Astrocyte of the spinal cord (primary cell): ENCODE measurements at regions not wholly inside any gene's neighbourhood (a gene's known extent, or its start where the extent isn't known, plus 50 kb on each side); places are given as distances from the start of the nearest gene placed in this dataset.

Experiments
- DNase-seq: peaks from one replicate; pipeline ENCODE4 v3.0.0; 2011; ENCODE audit warnings: low read depth, low spot score
- H3K4me3 ChIP-seq: 2 replicates; pipeline ENCODE4 v1.5.1; 2011; ENCODE audit warnings: low read depth, mild to moderate bottlenecking, low read length, moderate library complexity
- in situ Hi-C: cut with HindIII; loops from 2 replicates; pipeline ENCODE4 v1.10.0; 2017; ENCODE audit warnings: low sequenced_read_pairs
- TF ChIP-seq, protein P1 (sequence below): IDR thresholded peaks from 2 replicates; pipeline ENCODE4 v1.5.1; 2012; ENCODE audit warnings: low read depth, mild to moderate bottlenecking, low read length, inconsistent platforms

DNA sequence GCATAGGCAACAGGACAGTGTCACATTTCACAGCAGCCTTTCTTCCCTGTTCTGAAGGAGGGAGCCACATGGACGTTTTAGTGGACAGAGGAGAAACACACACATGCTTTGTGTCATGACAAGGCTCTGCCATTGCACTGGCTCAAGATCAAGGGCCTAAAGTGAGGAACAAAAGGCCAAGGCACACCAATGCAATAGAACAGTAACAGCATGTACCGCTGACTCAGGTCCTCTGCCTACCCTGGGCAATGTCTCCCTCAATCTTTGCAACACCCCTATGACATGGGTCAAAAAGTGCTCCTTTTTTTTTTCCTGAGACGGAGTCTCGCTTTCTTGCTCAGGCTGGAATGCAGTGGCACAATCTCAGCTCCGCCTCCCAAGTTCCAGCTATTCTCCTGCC, 57.8 kb upstream of the SDK1 start:
- DNase-seq: no peak
- no peak overlapping the region for H3K4me3 ChIP-seq
- in situ Hi-C loops: no loop called here
- TF ChIP-seq, protein P1, sequence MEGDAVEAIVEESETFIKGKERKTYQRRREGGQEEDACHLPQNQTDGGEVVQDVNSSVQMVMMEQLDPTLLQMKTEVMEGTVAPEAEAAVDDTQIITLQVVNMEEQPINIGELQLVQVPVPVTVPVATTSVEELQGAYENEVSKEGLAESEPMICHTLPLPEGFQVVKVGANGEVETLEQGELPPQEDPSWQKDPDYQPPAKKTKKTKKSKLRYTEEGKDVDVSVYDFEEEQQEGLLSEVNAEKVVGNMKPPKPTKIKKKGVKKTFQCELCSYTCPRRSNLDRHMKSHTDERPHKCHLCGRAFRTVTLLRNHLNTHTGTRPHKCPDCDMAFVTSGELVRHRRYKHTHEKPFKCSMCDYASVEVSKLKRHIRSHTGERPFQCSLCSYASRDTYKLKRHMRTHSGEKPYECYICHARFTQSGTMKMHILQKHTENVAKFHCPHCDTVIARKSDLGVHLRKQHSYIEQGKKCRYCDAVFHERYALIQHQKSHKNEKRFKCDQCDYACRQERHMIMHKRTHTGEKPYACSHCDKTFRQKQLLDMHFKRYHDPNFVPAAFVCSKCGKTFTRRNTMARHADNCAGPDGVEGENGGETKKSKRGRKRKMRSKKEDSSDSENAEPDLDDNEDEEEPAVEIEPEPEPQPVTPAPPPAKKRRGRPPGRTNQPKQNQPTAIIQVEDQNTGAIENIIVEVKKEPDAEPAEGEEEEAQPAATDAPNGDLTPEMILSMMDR: no peak

DNA sequence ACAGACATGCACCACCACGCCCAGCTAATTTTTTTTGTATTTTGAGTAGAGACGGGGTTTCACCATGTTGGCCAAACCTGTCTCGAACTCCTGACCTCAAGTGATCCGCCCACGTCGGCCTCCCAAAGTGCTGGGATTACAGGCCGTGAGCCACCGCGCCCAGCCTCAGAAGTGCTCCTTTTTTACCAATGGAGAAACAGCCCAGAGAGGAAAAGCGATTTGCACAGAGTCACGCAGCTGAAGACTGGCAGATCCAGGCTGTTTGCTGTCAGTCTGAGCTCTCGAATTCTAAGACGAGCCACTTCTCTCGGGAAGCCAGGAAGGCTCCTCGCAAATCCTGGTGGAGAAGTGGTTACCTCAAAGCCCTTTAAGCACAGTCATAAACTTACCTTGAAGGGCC, 57.4 kb upstream of the SDK1 start:
- in situ Hi-C loops: no loop called here

DNA sequence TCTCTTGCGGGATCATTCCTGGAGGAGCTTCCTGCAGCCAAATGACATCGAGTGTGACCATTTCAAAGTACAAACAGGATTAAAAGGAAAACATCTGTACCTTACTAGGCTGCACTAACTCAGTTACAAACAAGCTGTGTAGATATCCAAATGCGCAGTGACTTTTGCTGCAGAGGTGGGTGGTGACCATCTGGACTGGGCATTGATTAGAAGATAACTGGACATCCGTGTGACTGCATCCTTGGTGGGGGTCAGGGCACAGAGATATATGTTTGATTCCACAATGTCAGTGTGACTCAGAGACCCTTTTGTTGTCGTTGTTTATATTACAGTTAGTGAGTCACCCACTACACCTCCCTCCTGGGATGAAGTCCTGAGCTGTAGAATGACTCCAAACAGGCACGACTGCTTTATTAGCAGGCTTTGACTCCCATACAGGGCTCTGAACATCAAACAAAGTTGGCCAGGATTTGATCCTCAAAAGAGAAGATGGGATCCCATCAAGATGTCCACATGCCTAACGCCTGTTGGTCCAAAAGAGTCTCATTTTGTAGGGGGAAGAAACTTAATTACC, 56.7 kb upstream of the SDK1 start:
- DNase-seq: peak; percentile 87
- no peak overlapping the region for H3K4me3 ChIP-seq
- TF ChIP-seq, protein P1: no peak
- in situ Hi-C loops: no loop called here

More for the DNA sequence above, 57.4 kb upstream of the SDK1 start:
- no peak overlapping the region for H3K4me3 ChIP-seq
- TF ChIP-seq, protein P1: no peak
- DNase-seq: no peak

DNA sequence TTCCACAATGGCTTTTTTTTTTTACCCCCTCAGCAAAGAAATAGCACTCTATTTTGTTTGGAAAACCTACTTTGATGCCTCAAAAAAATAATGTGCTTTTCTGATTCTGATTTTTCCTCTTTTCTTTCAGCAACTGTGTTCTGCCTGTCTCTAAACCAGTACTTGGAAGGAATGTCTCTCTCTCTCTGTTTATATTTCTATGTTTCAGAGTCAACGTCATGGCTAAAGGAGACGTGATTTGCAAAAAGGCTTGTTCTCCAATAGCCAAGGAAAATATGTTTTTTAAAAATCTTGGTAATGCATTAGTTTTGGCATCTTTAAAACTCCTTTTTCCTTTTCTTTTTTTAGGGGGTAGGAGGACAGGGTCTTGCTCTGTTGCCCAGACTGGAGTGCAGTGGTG, 56.0 kb upstream of the SDK1 start:
- H3K4me3 ChIP-seq: no peak overlapping the region
- DNase-seq: no peak
- in situ Hi-C loops: no loop called here
- TF ChIP-seq, protein P1: no peak

DNA sequence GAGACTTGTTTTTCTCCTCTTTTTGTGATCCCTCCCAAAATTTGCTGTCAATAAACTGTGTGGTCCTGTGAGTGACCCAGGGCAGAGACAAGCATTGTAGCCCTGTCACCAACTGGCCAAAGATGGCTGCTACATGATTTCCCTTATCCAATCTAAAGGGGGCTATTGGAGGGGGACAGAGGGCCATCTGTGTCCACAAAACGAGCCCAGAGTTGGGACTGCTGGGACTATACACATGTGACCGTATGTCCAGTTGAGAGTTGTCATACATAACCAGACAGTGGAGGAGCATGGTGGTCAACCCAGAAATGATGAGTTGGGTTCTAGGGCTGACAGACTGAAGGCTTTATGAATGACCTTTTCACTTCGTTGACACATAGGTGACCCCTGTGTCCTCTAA, 55.3 kb upstream of the SDK1 start:
- TF ChIP-seq, protein P1: no peak
- in situ Hi-C loops: no loop called here

DNA sequence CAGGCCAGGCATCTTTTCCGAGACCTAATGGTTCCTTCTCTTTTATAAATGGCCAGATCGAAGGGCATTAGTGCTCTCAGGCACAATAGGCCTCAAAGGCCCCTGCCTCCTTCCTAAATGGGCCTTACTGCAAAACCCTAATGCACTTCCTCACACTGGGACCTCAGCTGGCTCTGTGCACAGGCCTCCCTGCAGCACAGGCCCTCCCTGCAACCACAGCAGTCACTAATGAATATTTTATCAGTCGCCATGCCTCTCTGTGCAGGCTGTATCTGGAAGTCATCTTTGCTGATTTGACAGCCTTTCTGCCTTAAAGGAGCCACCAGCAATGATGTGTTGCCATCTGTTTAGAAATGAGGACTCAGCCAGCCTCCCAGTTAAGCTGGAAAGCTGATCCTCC, 54.9 kb upstream of the SDK1 start:
- no peak for DNase-seq
- TF ChIP-seq, protein P1: no peak
- in situ Hi-C loops: no loop called here
- no peak overlapping the region for H3K4me3 ChIP-seq

More for the DNA sequence above, 55.3 kb upstream of the SDK1 start:
- H3K4me3 ChIP-seq: no peak overlapping the region
- DNase-seq: no peak

DNA sequence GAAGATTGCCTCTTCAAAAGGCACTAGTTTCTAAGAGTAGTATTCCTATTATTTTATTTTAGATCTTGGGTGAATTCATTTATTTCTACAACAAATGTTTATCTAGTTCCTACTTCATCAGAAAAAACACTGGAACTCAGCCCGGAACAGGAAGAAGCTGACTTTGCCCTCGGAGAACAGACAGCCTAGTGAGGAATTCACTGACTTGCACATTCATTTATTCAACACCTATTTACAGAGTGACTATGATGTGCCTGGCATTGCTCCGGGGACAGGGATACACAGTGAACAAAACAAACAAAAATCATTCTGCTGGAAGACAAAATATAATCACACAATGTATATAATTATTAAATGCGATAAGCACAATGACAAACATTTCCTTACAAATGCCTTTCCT, 54.4 kb upstream of the SDK1 start:
- no peak for DNase-seq
- no peak overlapping the region for H3K4me3 ChIP-seq
- TF ChIP-seq, protein P1: no peak
- in situ Hi-C loops: no loop called here
